IMR-90 (cell line): ENCODE measurements at regions not wholly inside any gene's neighbourhood (a gene's known extent, or its start where the extent isn't known, plus 50 kb on each side); places are given as distances from the start of the nearest gene placed in this dataset.

Experiments
- ATAC-seq: fragments of 200-7000 bp; cut with Tn5 transposase; 2 replicates; pipeline ENCODE4 v1.9.1; 2020; ENCODE audit warnings: low read depth, mild to moderate bottlenecking, moderate library complexity
- BruUV-seq: library from RNA; stranded (reverse); fragments of 400-500 nt; replicated peaks from 2 replicates; lab custom pipeline; 2021; lab: Mats Ljungman, UMichigan
- CTCF ChIA-PET: fragments of 300-600 bp; formaldehyde crosslinking; extraction: SDS; loops from one replicate; lab custom pipeline; 2021; ENCODE audit warnings: antibody characterized with exemption; lab: Yijun Ruan, JAX
- POLR2A ChIA-PET: fragments of 300-600 bp; sonication (Branson Sonifier 250); formaldehyde crosslinking; loops from one replicate; lab custom pipeline; 2022; ENCODE audit warnings: antibody characterized with exemption; ENCODE audit not compliant: unreplicated experiment; lab: Charles Lee
- DNase-seq: peaks from one replicate; pipeline ENCODE4 v3.0.0; 2013
- H2AFZ ChIP-seq: replicated peaks from 2 replicates; pipeline ENCODE3; 2013; ENCODE audit warnings: low read length, mild to moderate bottlenecking; ENCODE audit not compliant: poor library complexity
- H2AK5ac ChIP-seq: 2 replicates; pipeline ENCODE4 v1.6.1; 2013; ENCODE audit warnings: low read depth, low read length, inconsistent platforms
- H2AK9ac ChIP-seq: replicated peaks from 2 replicates; pipeline ENCODE3; 2013; ENCODE audit warnings: mild to moderate bottlenecking, low read depth, low read length, moderate library complexity; ENCODE audit not compliant: poor library complexity
- H2BK120ac ChIP-seq: 2 replicates; pipeline ENCODE4 v1.6.1; 2013; ENCODE audit warnings: low read depth, low read length, inconsistent platforms
- H2BK15ac ChIP-seq: 3 replicates; pipeline ENCODE4 v1.6.1; 2013; ENCODE audit warnings: low read depth, low read length, inconsistent platforms
- H2BK20ac ChIP-seq: 2 replicates; pipeline ENCODE4 v1.6.1; 2013; ENCODE audit warnings: low read depth, mild to moderate bottlenecking, inconsistent platforms, low read length, moderate library complexity
- H2BK5ac ChIP-seq: 2 replicates; pipeline ENCODE4 v1.6.1; 2013; ENCODE audit warnings: mild to moderate bottlenecking, low read depth, low read length, inconsistent platforms; ENCODE audit not compliant: poor library complexity, severe bottlenecking
- H3K14ac ChIP-seq: replicated peaks from 2 replicates; pipeline ENCODE4 v1.6.1; 2013; ENCODE audit warnings: low read depth, low read length, inconsistent platforms
- H3K18ac ChIP-seq: 2 replicates; pipeline ENCODE4 v1.6.1; 2013; ENCODE audit warnings: low read depth, low read length, control low read depth
- H3K23ac ChIP-seq: 2 replicates; pipeline ENCODE4 v1.6.1; 2013; ENCODE audit warnings: low read depth, low read length, inconsistent platforms
- H3K27ac ChIP-seq: 2 replicates; pipeline ENCODE4 v1.5.1; 2013; ENCODE audit warnings: mild to moderate bottlenecking, control low read depth, low read length; ENCODE audit not compliant: insufficient read depth
- H3K27me3 ChIP-seq: 2 replicates; pipeline ENCODE4 v1.6.1; 2013; ENCODE audit warnings: low read length; ENCODE audit not compliant: control insufficient read depth, insufficient read depth
- H3K36me3 ChIP-seq: 2 replicates; pipeline ENCODE4 v1.6.1; 2013; ENCODE audit warnings: low read length, mixed read lengths; ENCODE audit not compliant: control insufficient read depth, insufficient read depth
- H3K4ac ChIP-seq: 2 replicates; pipeline ENCODE4 v1.6.1; 2013; ENCODE audit warnings: low read depth, low read length, inconsistent platforms
- H3K4me1 ChIP-seq: 2 replicates; pipeline ENCODE4 v1.6.1; 2013; ENCODE audit warnings: low read length, mixed read lengths; ENCODE audit not compliant: control insufficient read depth, insufficient read depth
- H3K4me2 ChIP-seq: 2 replicates; pipeline ENCODE4 v1.6.1; 2013; ENCODE audit warnings: low read depth, mild to moderate bottlenecking, control low read depth, low read length, moderate library complexity
- H3K4me3 ChIP-seq: 2 replicates; pipeline ENCODE4 v1.5.1; 2013; ENCODE audit warnings: low read depth, mild to moderate bottlenecking, control low read depth, low read length, moderate library complexity; ENCODE audit not compliant: insufficient read depth
- H3K56ac ChIP-seq: 2 replicates; pipeline ENCODE4 v1.6.1; 2013; ENCODE audit warnings: low read length, inconsistent platforms; ENCODE audit not compliant: insufficient read depth; ENCODE audit errors: extremely low read depth
- H3K79me1 ChIP-seq, 2 experiments: 2 replicates each; pipeline ENCODE4 v1.6.1; 2013; ENCODE audit warnings: low read length in 2 of 2, inconsistent platforms in 1 of 2, low read depth in 1 of 2
- H3K9ac ChIP-seq: 2 replicates; pipeline ENCODE4 v1.6.1; 2013; ENCODE audit warnings: low read depth, low read length, control low read depth
- H3K9me1 ChIP-seq: 2 replicates; pipeline ENCODE4 v1.6.1; 2013; ENCODE audit warnings: low read length, inconsistent platforms; ENCODE audit not compliant: insufficient read depth
- H3K9me3 ChIP-seq: 2 replicates; pipeline ENCODE4 v1.6.1; 2013; ENCODE audit warnings: low read length; ENCODE audit not compliant: control insufficient read depth, insufficient read depth
- H4K20me1 ChIP-seq: 2 replicates; pipeline ENCODE4 v1.6.1; 2013; ENCODE audit warnings: low read length, inconsistent platforms; ENCODE audit not compliant: insufficient read depth
- H4K5ac ChIP-seq: 2 replicates; pipeline ENCODE4 v1.6.1; 2013; ENCODE audit warnings: mild to moderate bottlenecking, low read depth, low read length, control low read depth
- H4K8ac ChIP-seq, 2 experiments: 2 replicates each; pipeline ENCODE4 v1.6.1; 2013; ENCODE audit warnings: low read depth in 2 of 2, low read length in 2 of 2, control low read depth in 1 of 2, inconsistent platforms in 1 of 2
- H4K91ac ChIP-seq: 2 replicates; pipeline ENCODE4 v1.6.1; 2013; ENCODE audit warnings: low read depth, low read length, inconsistent platforms; ENCODE audit not compliant: insufficient read depth
- BHLHE40 ChIP-seq: fragments of 150-350 bp; IDR thresholded peaks from 2 replicates; pipeline ENCODE4 v1.6.1; 2016; ENCODE audit warnings: mild to moderate bottlenecking, low read depth, low read length
- CHD1 ChIP-seq: IDR thresholded peaks from 2 replicates; pipeline ENCODE4 v1.6.1; 2012; ENCODE audit warnings: low read depth, low read length, improper control_type of control experiment
- MAFK ChIP-seq: IDR thresholded peaks from 2 replicates; pipeline ENCODE4 v1.6.1; 2012; ENCODE audit warnings: low read depth, low read length, improper control_type of control experiment
- NFE2L2 ChIP-seq: fragments of 150-350 bp; IDR thresholded peaks from 2 replicates; pipeline ENCODE4 v1.6.1; 2016; ENCODE audit warnings: low read depth, mild to moderate bottlenecking, low read length
- RAD21 ChIP-seq: IDR thresholded peaks from 2 replicates; pipeline ENCODE4 v1.6.1; 2012; ENCODE audit warnings: low read length, improper control_type of control experiment
- RCOR1 ChIP-seq: IDR thresholded peaks from 2 replicates; pipeline ENCODE4 v1.6.1; 2012; ENCODE audit warnings: mild to moderate bottlenecking, low read length, improper control_type of control experiment; ENCODE audit not compliant: insufficient replicate concordance
- SMC3 ChIP-seq: fragments of 150-350 bp; IDR thresholded peaks from 2 replicates; pipeline ENCODE4 v1.6.1; 2016; ENCODE audit warnings: low read depth, mild to moderate bottlenecking, antibody characterized with exemption, low read length, moderate library complexity
- WGBS, 2 experiments: methylation state at CpG; one replicate each; pipeline versions ENCODE4 v1.1.5 to v1.1.7; 2013; ENCODE audit warnings: missing lambda C conversion rate in 2 of 2; ENCODE audit not compliant: insufficient read length in 1 of 2; ENCODE audit errors: extremely low coverage in 2 of 2; 5-methylcytosine and 5-hydroxymethylcytosine counted together
- dilution Hi-C: fragments of 300-500 bp; cut with HindIII; formaldehyde crosslinking; loops from one replicate; pipeline ENCODE4 v1.14.3; 2018; ENCODE audit warnings: low sequenced_read_pairs; ENCODE audit not compliant: unreplicated experiment
- in situ Hi-C: fragments of 300-500 bp; cut with MboI; formaldehyde crosslinking; loops from 3 replicates; pipeline ENCODE4 v1.14.3; 2019; ENCODE audit warnings: low sequenced_read_pairs, inconsistent platforms, mixed read lengths
- intact Hi-C: fragments of 100-400 bp; cut with micrococcal nuclease; formaldehyde crosslinking; loops from 2 replicates; pipeline ENCODE4 v1.10.0; 2022
- TF ChIP-seq, protein P1 (sequence below): fragments of 150-350 bp; IDR thresholded peaks from 2 replicates; pipeline ENCODE4 v1.6.1; 2016; ENCODE audit warnings: low read depth, mild to moderate bottlenecking, low read length, moderate library complexity, borderline replicate concordance
- TF ChIP-seq, protein P2 (sequence below): fragments of 150-350 bp; IDR thresholded peaks from 2 replicates; pipeline ENCODE4 v1.6.1; 2017; ENCODE audit warnings: mild to moderate bottlenecking, antibody characterized with exemption, low read length, low read depth

DNA sequence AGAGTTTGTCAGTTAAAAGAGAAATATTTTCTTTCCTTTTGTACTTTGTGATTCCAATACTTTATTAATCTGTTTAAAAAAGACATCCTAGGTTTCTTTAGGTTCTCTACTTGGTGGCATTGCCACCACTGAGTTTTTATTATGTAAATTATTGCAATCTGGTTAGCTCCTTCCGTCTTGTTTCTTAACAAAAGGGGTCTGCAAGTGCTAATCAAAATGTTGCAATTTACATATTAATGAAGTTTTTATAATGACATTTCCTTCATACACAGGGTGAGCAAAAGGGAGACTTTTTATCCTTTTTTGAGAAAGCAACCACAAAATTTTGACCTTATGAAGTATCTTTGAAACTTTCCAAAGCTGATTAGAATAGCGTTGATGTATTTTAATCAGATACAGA is 1307.3 kb downstream of the ROBO2 start:
- no TSS peak for BruUV-seq
- TF ChIP-seq CHD1 (no peak), MAFK (no peak), BHLHE40 (no peak), NFE2L2 (no peak), RAD21 (no peak), RCOR1 (no peak), SMC3 (no peak)
- TF ChIP-seq, protein P1, sequence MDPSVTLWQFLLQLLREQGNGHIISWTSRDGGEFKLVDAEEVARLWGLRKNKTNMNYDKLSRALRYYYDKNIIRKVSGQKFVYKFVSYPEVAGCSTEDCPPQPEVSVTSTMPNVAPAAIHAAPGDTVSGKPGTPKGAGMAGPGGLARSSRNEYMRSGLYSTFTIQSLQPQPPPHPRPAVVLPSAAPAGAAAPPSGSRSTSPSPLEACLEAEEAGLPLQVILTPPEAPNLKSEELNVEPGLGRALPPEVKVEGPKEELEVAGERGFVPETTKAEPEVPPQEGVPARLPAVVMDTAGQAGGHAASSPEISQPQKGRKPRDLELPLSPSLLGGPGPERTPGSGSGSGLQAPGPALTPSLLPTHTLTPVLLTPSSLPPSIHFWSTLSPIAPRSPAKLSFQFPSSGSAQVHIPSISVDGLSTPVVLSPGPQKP, result no peak
- TF ChIP-seq, protein P2, sequence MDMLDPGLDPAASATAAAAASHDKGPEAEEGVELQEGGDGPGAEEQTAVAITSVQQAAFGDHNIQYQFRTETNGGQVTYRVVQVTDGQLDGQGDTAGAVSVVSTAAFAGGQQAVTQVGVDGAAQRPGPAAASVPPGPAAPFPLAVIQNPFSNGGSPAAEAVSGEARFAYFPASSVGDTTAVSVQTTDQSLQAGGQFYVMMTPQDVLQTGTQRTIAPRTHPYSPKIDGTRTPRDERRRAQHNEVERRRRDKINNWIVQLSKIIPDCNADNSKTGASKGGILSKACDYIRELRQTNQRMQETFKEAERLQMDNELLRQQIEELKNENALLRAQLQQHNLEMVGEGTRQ, result no peak
- no peak overlapping the region for H2AK5ac ChIP-seq

More for the DNA sequence above, 1307.3 kb downstream of the ROBO2 start:
- dilution Hi-C loops, result no loop called here
- no peak overlapping the region for H2BK5ac ChIP-seq
- H4K8ac ChIP-seq, result no peak overlapping the region
- H2BK120ac ChIP-seq, result no peak overlapping the region
- no peak overlapping the region for H2AFZ ChIP-seq
- H2BK20ac ChIP-seq, result no peak overlapping the region
- no peak overlapping the region for H3K4me3 ChIP-seq
- no peaks in the 10 kb centered on the region for H3K4me1 ChIP-seq
- WGBS, 2 experiments, result no CpG with 5 or more reads among the region's 2 CpGs
- no peak for ATAC-seq
- no peak overlapping the region for H3K23ac ChIP-seq
- no peak overlapping the region for H3K14ac ChIP-seq
- H4K91ac ChIP-seq, result no peak overlapping the region
- CTCF ChIA-PET, result interaction anchor here (0.6 kb wide), 1 partner anchor 9 kb away, joined by 3 read pairs; no protein-coding TSS in a partner anchor
- in situ Hi-C loops, result no loop called here
- POLR2A ChIA-PET, result no interaction called here
- H3K56ac ChIP-seq, result no peak overlapping the region
- H3K27me3 ChIP-seq, result no peaks in the 10 kb centered on the region
- no peak overlapping the region for H4K5ac ChIP-seq
- no peak overlapping the region for H3K4me2 ChIP-seq
- no peak overlapping the region for H3K18ac ChIP-seq
- no peak for DNase-seq
- H4K20me1 ChIP-seq, result no peaks in the 10 kb centered on the region
- no peak overlapping the region for H3K27ac ChIP-seq
- H3K4ac ChIP-seq, result no peak overlapping the region
- intact Hi-C loops, result no loop called here
- H3K36me3 ChIP-seq, result no peaks in the 10 kb centered on the region
- H3K9ac ChIP-seq, result no peak overlapping the region
- H2BK15ac ChIP-seq, result no peak overlapping the region
- H2AK9ac ChIP-seq, result no peak overlapping the region
- H3K79me1 ChIP-seq, result no peaks in the 10 kb centered on the region
- no peaks in the 10 kb centered on the region for H3K9me3 ChIP-seq
- no peaks in the 10 kb centered on the region for H3K9me1 ChIP-seq
